Forelimb muscle (tissue), 1 donor: ENCODE measurements at regions not wholly inside any gene's neighbourhood (a gene's known extent, or its start where the extent isn't known, plus 50 kb on each side); places are given as distances from the start of the nearest gene placed in this dataset.
A peak's percentile ranks its signal among the peaks of the same experiment; 100 is the strongest.

Experiments used
- DNase-seq: peaks from one replicate; pipeline ENCODE4 v3.0.0-alpha.2; 2013; ENCODE audit warnings: low read depth

GRCh38 chr12:132424811-132425210 is 65.1 kb upstream of the FBRSL1 start:
- no peak for DNase-seq

GRCh38 chr12:132423820-132424645 is 65.9 kb upstream of the FBRSL1 start:
- DNase-seq: no peak

GRCh38 chr12:132423251-132423819 is 66.6 kb upstream of the FBRSL1 start:
- DNase-seq: no peak

- no peak for DNase-seq
Observed at GRCh38 chr12:132422381-132423043, 67.4 kb upstream of the FBRSL1 start.

GRCh38 chr12:132422040-132422380 is 67.9 kb upstream of the FBRSL1 start:
- DNase-seq: no peak

GRCh38 chr12:132419631-132420246 is 70.2 kb upstream of the FBRSL1 start:
- no peak for DNase-seq

GRCh38 chr12:132418393-132418925 is 71.5 kb upstream of the FBRSL1 start:
- DNase-seq: no peak

GRCh38 chr12:132417741-132418140 is 72.2 kb upstream of the FBRSL1 start:
- no peak for DNase-seq

- DNase-seq: no peak
Observed at GRCh38 chr12:132416827-132417226, 73.1 kb upstream of the FBRSL1 start.

- no peak for DNase-seq
Observed at GRCh38 chr12:132416121-132416673, 73.8 kb upstream of the FBRSL1 start.

- no peak for DNase-seq
Observed at GRCh38 chr12:132415327-132416120, 74.4 kb upstream of the FBRSL1 start.

GRCh38 chr12:132414634-132415326 is 75.2 kb upstream of the FBRSL1 start:
- peak; percentile 54 for DNase-seq

- no peak for DNase-seq
Observed at GRCh38 chr12:132413931-132414588, 75.9 kb upstream of the FBRSL1 start.

GRCh38 chr12:132411457-132411856 is 78.5 kb upstream of the FBRSL1 start:
- no peak for DNase-seq

- no peak for DNase-seq
Observed at GRCh38 chr12:132410849-132411248, 79.1 kb upstream of the FBRSL1 start.

GRCh38 chr12:132410296-132410625 is 79.7 kb upstream of the FBRSL1 start:
- no peak for DNase-seq

GRCh38 chr12:132409495-132410295 is 80.3 kb upstream of the FBRSL1 start:
- no peak for DNase-seq

- DNase-seq: no peak
Observed at GRCh38 chr12:132408626-132409494, 79.5 kb upstream of the GALNT9 start.
